Thoracic aorta (tissue), 2 donors: ENCODE measurements at regions not wholly inside any gene's neighbourhood (a gene's known extent, or its start where the extent isn't known, plus 50 kb on each side); places are given as distances from the start of the nearest gene placed in this dataset.
A peak's percentile ranks its signal among the peaks of the same experiment; 100 is the strongest.

Experiments
- ATAC-seq: fragments of 150-250 bp; one replicate; pipeline ENCODE4 v1.8.0; 2017; ENCODE audit warnings: low read depth; ENCODE audit not compliant: insufficient number of reproducible peaks, low FRiP score
- DNase-seq: peaks from one replicate; pipeline ENCODE4 v3.0.0-alpha.2; 2020; ENCODE audit warnings: low spot score
- H3K27ac ChIP-seq, 2 donors: fragments of 200-600 bp; sonication (generic); 1 replicate in 1 of 2; 2 replicates in 1 of 2; pipeline ENCODE4 v1.5.1; 2016; ENCODE audit warnings: mild to moderate bottlenecking in 2 of 2, moderate library complexity in 2 of 2
- H3K27me3 ChIP-seq: fragments of 200-600 bp; sonication (generic); replicated peaks from 2 replicates; pipeline ENCODE4 v1.6.0; 2016; ENCODE audit warnings: mild to moderate bottlenecking; ENCODE audit not compliant: insufficient read depth
- H3K36me3 ChIP-seq: fragments of 200-600 bp; sonication (generic); one replicate; pipeline ENCODE4 v1.5.1; 2016
- H3K4me1 ChIP-seq, 2 donors: fragments of 200-600 bp; sonication (generic); 1 replicate in 1 of 2; 2 replicates in 1 of 2; pipeline versions ENCODE4 v1.5.1 to v1.6.0; 2016; ENCODE audit warnings: low read depth in 2 of 2, mild to moderate bottlenecking in 1 of 2; ENCODE audit not compliant: control insufficient read depth in 1 of 2
- H3K4me3 ChIP-seq: fragments of 200-600 bp; sonication (generic); 2 replicates; pipeline ENCODE4 v1.5.1; 2016; ENCODE audit warnings: mild to moderate bottlenecking
- H3K9me3 ChIP-seq: fragments of 200-600 bp; sonication (generic); 2 replicates; pipeline ENCODE4 v1.5.1; 2016
- TF ChIP-seq, protein P1 (sequence below): fragments of 200-600 bp; sonication (generic); IDR thresholded peaks from one replicate; pipeline ENCODE4 v1.5.1; 2019; ENCODE audit warnings: antibody characterized with exemption

DNA sequence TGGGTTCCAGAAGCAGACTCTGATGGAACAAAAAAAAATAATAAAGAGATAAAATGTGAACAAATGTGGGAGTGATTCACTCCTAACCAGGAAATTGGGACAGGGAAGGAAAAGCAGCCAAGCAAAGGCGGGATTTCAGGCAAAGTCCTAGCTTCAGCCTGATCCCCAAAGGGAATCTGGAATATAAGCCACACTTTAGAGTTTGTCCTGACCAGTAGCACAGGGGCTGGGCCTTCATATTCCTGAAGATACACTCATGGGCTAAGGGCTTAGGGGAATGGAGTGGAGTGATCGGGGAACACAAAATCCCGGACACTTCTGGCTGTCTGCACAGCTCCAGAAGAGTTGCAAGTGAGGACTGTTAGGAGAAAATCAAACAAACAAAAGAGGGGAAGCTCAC, 135.0 kb upstream of the COL8A1 start:
- H3K4me1 ChIP-seq, result peaks cover 48 to 72% of the 10 kb centered on the region in 2 donors
- H3K27ac ChIP-seq, result peak overlapping the region; percentile 23 to 75
- no peak overlapping the region for H3K4me3 ChIP-seq
- no peaks in the 10 kb centered on the region for H3K9me3 ChIP-seq
- no peaks in the 10 kb centered on the region for H3K27me3 ChIP-seq
- TF ChIP-seq, protein P1, sequence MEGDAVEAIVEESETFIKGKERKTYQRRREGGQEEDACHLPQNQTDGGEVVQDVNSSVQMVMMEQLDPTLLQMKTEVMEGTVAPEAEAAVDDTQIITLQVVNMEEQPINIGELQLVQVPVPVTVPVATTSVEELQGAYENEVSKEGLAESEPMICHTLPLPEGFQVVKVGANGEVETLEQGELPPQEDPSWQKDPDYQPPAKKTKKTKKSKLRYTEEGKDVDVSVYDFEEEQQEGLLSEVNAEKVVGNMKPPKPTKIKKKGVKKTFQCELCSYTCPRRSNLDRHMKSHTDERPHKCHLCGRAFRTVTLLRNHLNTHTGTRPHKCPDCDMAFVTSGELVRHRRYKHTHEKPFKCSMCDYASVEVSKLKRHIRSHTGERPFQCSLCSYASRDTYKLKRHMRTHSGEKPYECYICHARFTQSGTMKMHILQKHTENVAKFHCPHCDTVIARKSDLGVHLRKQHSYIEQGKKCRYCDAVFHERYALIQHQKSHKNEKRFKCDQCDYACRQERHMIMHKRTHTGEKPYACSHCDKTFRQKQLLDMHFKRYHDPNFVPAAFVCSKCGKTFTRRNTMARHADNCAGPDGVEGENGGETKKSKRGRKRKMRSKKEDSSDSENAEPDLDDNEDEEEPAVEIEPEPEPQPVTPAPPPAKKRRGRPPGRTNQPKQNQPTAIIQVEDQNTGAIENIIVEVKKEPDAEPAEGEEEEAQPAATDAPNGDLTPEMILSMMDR, result no peak
- no peaks in the 10 kb centered on the region for H3K36me3 ChIP-seq
- ATAC-seq, result no peak
- DNase-seq, result no peak

DNA sequence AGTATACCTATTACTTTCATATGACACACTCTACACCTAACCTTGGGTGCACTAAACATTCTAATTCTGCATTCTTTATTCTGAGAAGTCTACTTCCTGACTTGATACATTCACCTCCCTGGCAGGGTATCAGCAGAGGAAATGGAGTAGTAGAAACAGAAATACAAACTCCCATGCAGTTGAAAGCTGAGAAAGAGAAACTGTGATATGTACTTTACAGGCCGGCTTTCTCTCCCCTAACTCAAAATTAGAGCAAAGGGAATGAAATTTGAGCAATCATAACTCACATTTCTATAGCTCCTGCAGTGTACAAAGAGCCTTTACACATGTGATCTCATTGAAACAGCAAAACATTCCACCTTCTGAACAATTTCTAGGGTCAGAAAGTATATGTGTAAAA, 135.5 kb upstream of the COL8A1 start:
- Histone ChIP-seq H3K27me3 (no peaks in the 10 kb centered on the region), H3K9me3 (no peaks in the 10 kb centered on the region), H3K4me3 (no peak overlapping the region), H3K27ac (peak overlapping the region; percentile 23 to 75), H3K4me1 (peaks cover 45 to 72% of the 10 kb centered on the region in 2 donors), H3K36me3 (no peaks in the 10 kb centered on the region)
- TF ChIP-seq, protein P1, result no peak
- no peak for DNase-seq
- no peak for ATAC-seq

DNA sequence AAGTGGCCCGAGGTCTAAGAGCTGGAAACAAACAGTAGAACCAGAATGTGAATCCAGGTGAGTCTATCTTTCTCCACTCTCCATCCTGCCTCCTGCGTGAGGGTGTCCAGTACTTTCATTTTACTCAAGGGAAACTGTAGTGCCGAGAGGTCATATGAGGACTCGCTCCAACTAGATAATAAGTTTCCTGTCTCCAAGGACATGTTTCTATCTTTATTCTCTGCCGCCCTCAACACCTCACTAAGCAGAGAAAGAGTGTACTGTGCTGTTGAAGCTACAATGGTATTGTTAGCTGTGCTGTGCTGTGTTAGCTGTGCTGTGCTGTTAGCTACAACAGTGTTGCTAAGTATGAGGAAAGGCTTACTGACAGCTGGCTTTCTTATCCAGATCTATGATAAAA, 137.9 kb upstream of the COL8A1 start:
- H3K4me3 ChIP-seq, result peak overlapping the region; percentile 30
- DNase-seq, result no peak
- H3K27me3 ChIP-seq, result no peaks in the 10 kb centered on the region
- no peak for ATAC-seq
- H3K9me3 ChIP-seq, result no peaks in the 10 kb centered on the region
- peak overlapping the region; percentile 78 to 88 for H3K27ac ChIP-seq
- TF ChIP-seq, protein P1, result no peak
- H3K36me3 ChIP-seq, result no peaks in the 10 kb centered on the region
- H3K4me1 ChIP-seq, result peaks cover 40 to 70% of the 10 kb centered on the region in 2 donors

DNA sequence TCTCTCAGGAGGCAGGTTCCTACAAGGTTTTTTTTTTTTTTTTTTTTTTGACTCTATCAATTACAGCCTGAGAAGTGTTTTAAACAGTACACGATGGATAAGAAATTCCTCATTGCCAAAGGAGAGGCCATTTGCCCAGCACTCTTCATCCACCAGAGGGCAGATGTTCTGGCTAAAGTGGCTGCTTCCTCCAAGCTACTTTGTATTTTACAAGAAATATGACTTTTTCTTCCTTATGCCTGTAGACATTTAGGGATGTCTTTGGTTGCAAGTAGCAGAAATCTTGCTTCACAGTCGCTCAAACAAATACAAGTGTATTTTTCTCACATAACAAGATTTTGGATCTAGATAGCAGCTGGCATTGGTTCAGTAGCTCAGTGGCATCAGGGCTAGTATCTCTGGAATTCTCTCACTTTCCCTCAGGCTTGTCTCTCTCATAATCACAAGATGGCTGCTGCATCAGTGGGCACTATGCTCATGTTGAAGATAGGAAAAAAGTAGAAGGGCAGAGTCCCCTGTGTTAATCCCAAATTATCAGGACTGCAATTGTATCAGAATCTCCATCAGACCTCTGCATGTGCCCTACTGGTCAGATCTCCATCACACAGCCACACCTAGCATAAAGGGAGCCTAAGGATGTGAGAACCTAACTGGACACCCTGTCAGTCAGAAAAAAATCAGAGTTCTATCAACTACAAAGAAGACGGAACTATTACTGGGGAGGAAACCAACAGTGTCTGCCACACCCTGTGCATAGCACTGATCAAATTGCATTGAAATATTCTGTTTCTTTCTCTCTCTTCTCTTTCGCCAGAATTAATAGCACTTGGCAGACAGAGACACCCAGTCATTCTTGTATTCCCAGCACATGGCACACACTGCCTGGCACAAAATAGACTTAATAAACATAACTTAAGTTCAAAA, 138.9 kb upstream of the COL8A1 start:
- no peaks in the 10 kb centered on the region for H3K9me3 ChIP-seq
- no peak for ATAC-seq

More for the DNA sequence above, 138.9 kb upstream of the COL8A1 start:
- no peaks in the 10 kb centered on the region for H3K27me3 ChIP-seq
- no peak for DNase-seq
- TF ChIP-seq, protein P1, result peak; percentile 59
- peak overlapping the region; percentile 78 to 88 for H3K27ac ChIP-seq
- peaks cover 31 to 66% of the 10 kb centered on the region in 2 donors for H3K4me1 ChIP-seq
- peak overlapping the region; percentile 30 for H3K4me3 ChIP-seq
- no peaks in the 10 kb centered on the region for H3K36me3 ChIP-seq
